ENCODE measurements at regions not wholly inside any gene's neighbourhood (a gene's known extent, or its start where the extent isn't known, plus 50 kb on each side); places are given as distances from the start of the nearest gene placed in this dataset.

DNA sequence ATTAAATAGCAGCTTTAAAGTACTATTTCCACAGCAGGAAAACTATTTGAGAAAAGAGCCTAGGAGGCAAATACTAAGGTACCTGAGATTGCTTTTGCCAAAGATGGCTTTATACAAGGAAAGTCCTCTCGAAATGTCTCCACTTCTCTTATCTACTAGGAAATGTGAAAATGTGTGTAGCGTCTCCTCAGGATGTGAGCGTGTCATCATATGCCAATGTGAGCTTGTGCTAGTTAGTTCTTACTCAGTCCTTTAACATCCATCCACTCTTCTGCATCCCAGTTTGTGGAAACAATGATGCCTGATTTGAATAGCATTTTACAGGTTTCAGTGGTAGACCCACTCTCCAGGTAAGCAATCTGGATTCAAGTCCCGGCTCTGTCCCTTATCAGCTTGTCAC, 421.0 kb downstream of the DYNC2H1 start:
- DNase-seq (ENCODE audit: low spot score): no peak

DNA sequence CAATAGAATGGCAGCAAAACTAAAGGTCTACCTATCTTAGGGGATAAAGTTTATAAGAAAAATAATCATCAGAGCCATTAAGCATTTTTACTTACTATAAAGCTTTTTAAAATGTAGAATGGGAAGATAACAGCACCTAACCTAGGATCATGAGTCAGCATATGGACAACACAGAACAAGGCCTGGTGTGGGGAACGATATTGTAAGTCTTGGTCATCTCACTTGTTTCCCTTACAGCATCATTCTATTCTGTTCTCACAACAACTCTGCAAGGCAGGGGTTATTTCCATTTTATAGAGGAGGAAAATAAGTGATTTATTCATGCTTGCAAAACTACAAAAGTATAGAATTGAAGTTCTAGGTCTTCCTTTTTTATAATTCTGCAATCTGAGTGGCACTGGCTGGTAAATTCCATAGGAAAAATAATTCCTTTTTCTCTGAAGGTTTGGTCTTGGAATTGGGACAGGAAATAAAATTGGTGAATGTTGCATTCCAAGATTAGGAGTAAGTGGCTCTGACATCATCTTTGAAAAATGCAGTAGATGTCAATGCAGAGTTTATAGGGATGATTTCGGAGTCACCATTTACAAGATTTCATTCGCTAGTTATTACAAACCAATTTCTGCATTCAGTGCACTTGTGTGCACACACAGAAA, 423.0 kb downstream of the DYNC2H1 start:
- no peak for DNase-seq (ENCODE audit: low spot score)

DNA sequence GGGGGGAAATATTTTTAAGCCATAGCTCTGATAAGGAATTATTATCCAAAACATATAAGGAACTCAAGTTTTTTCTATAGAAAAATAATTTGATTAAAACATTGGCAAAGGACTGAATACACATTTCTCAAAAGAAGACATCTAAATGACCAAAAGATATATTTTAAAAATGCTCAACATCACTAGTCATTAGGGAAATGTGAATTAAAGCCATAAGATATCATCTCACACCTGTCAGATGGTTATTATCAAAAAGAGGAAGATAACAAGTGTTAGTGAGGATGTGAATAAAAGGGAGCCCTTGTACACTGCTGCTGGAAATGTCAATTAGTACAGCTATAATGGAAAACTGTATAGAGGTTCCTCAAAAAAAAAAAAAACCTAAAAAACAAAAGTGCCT, 425.0 kb downstream of the DYNC2H1 start:
- no peak for DNase-seq (ENCODE audit: low spot score)

DNA sequence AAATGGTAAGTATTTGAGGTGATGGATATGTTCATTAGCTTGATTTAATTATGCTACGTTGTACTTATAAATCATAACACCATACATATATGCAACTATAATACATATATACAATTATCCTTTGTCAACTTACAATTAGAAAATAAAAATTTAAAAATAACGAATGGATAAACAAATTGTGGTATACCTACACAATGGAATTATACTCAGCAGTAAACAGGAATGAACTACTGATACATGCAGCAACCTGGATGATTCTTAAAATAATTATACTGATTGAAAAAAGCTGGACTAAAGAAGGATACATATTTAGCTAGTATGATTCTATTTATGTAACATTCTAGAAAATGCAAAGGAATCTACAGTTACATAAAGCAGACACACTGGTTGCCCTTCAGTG, 425.7 kb downstream of the DYNC2H1 start:
- no peak for DNase-seq (ENCODE audit: low spot score)

DNA sequence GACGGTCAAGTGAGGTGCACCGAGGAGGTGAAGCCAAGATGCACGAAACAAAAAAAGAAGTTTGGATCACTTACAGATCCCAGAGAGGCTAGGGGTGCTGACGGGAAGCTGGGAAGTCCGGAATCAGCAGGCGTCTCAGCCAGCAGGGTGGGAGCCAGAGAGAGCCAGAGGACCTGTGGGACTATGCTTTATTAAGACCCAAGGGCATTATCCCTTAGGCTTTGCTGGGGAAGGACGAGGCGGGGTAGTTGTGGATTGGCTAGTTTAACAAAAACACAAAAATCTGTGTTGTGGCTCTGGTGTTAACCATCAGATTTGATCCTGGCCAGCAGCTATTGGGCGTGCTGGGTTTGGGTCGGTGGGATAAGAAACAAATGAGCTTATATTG, 427.1 kb downstream of the DYNC2H1 start:
- no peak for DNase-seq (ENCODE audit: low spot score)

DNA sequence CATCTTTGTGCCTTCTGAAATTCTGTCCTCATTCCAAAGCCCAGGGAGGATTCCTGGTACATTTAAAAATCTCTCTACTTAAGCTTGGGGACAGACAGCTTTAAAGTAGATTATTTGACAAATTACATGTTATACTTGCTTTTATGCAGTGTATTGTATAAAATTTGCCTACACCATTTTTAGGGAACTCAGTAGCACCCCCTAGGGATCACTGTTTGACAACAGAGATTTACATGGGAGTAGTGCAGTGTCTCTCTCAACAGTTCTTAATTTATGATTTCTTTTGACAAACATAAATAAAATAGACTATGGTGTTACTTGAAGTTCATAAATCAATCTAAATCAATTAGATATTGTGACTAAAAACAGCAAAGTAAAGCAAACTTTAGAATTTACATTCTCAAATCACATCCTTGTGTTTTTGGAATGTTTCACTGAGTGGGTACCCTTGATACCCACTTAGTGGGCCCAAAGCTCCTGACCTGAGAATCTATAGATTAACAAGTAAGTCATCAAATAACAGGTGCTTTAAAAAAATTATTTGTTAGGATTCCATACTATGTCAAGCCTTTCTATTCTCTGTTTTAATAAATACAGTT, 428.8 kb downstream of the DYNC2H1 start:
- peak; percentile 4 for DNase-seq (ENCODE audit: low spot score)

DNA sequence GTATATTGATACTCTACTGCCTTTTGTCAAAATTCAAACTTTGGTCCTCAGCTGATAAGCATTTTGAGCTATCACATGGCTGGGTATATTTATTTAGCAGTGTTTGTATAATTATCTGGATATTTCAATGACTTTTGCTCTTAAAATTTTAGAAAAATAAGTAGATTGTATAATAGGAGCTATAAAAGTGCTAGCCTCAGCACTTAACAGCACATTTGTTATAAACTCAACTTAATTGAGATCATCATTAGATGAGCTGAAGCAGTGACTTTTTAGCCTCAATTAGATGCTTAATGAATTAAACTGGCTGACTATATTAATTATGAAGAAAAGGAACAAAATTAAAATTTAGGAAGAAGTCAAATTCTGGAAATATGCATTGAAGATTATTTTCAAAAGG, 429.9 kb downstream of the DYNC2H1 start:
- DNase-seq (ENCODE audit: low spot score): no peak

DNA sequence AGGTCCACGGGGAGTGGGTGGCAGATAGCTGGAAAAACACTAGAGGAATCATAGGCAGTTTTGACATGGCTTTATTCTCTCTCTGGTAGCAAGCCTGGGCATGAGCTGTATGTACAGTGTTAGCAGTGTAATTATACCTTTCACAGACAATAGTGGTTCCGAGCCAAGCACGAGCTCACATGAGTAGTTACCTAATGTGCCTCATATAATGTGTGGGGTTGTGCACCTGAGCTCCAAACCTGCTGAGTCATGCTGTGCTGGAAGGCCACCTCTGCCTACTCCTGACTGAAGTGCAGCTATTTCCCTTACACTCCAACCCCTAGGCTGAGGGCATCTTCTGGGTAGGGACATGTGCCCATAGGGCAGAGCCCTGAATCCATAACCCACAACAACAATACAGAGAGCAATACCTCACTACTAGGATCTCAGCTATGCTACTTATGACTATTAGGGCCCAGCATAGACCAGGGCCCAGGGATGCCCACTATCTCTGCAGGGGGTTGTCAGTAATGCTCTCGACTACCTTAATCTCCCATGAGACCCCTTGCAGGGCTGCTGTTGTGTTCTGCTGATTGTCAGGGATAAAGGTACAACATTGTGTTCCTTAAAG, 432.1 kb downstream of the DYNC2H1 start:
- DNase-seq (ENCODE audit: low spot score): no peak

DNA sequence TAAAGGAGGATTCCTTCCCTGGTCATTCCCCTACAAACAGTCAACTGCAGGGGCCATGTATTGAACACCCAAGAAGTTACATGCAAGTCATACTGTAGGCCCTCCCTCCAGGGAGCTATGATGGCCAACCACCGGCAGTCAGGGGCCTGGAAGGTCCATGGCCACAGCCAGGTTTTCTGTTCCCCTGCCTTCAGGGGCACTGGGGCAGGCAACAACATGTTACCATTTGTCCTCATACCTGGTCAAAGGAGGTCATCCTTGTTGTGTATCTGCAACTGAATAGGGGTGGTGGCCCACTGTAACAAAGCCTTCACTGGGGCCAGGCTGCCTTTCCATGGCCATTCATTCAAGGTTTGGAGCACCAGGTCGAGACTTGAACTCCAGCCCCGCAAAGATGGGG, 433.6 kb downstream of the DYNC2H1 start:
- DNase-seq (ENCODE audit: low spot score): no peak

DNA sequence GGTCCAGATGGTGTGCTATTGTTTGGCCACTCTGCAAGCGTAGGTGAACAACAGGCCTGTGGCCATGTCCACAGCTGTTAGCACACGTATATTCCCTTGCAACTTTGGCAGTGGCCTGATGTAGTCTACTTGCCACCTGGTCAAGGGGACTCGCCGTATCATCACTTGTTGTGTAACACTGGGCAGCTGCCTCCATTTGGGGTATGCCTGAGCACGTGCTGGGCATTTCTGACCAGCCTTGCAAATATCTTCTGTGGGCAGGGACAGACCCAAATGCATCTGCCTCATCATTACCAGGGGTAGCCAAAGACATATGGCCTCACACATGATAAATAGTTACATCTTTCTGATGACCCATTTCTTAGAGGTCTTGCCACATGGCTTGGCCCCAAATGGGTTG, 434.2 kb downstream of the DYNC2H1 start:
- no peak for DNase-seq (ENCODE audit: low spot score)

DNA sequence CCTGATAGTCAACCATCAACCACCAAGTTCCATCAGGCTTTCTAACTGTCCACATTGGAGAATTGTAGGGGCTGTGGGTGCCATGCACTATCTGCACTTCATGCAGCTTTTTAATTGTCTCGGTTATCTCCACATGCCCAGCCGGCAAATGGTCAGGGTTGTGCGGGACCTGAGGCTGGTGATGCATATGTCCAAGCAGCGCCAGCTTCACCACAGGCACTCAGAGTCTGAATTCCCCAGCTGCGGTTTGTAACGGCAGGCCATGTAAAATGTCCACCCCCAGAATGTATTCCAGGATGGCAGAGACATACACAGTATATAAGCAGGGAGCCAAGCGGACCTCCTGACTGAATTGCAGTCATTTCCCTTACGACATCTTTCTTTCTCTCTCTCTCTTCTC, 435.6 kb downstream of the DYNC2H1 start:
- no peak for DNase-seq (ENCODE audit: low spot score)

DNA sequence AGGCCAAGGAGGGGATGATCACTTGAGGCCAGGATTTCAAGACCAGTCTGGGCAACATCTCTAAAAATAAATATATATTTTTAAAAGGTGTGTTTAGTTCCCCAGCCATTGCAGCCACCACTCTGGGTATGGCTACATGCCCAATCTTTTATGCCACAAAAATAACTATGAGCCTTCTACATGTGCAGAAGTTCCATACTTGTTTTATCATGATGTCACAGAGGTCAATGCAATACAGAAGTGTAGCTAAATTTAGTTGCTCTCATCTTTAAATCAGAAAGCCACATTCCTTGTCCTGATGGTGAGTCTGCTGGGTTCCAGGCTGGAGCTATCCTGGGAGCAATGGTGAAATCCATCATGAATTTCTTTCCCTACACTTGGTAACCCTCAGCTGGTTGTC, 436.3 kb downstream of the DYNC2H1 start:
- DNase-seq (ENCODE audit: low spot score): no peak

DNA sequence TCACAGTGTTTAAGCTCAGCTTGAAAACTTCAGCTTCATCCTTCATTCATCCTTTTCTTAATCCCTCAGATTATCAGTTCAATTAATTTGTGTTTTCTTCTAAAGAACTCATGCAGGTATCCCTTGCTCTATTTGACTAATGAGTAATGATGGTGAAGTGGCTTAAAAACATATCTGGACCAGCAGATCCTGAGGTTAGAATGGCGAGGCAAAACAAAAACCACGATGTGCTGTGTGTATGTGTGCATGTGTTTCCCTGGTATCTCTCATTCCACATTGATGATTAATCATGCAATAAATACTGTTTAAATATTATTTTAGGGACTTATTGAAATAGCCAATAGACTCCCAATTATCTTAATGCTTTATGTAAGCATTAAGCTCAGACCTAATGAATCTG, 437.0 kb downstream of the DYNC2H1 start:
- no peak for DNase-seq (ENCODE audit: low spot score)

DNA sequence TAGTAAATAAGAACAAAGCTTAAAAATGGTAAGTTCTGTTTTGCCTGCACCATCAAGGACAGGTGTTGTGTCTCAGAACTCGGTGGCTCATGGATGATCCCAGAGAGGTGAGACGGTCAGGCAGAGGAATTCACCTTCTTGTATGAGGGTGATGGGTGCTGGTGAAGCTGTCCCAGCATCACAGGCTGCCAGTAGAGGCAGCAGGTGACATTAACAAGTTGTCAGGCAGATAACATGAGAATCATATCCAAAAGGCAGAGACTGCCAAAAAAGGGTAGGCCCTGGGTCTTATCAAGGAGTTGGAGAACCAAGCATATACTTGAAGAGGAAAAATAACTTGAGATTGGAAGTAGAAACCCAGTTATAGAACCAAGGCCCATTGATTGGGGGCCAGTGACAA, 437.8 kb downstream of the DYNC2H1 start:
- DNase-seq (ENCODE audit: low spot score): no peak

DNA sequence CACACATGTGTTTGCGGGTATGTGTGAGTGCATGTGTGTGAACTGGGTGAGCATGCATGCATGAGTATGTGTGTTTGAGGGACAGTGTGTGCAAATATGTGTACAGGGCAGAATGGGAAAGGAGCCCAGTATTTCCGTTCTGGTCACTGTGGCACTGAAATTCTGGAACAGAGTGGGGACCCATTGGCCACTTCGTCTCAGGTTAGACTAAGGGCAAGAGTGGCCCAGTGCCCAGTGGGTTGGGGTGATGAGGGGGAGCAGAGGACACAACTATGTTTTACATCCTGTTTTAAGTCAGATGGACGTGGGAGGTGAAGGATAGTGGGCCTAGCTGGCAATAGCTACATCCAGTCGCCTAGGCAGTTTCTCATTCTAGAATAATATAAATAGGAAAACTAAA, 438.5 kb downstream of the DYNC2H1 start:
- DNase-seq (ENCODE audit: low spot score): no peak

DNA sequence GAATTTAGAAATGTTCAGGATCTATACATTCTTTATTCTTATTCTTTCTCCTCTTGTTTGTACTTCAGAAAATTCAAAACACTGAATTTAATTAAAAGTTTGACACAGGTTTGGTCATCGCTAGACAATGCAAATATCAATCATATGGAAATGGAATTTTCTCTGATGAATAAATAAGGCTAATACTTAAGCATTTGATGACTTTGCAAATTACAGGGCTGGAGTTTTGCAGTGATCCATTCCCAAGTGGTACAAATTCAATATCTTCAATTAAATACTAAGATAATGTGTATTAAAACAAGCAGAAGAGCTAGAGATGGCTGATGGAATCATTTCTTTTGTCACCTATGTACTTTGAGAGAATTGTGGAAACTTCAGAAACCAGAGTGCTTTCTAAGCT, 439.6 kb downstream of the DYNC2H1 start:
- no peak for DNase-seq (ENCODE audit: low spot score)

DNA sequence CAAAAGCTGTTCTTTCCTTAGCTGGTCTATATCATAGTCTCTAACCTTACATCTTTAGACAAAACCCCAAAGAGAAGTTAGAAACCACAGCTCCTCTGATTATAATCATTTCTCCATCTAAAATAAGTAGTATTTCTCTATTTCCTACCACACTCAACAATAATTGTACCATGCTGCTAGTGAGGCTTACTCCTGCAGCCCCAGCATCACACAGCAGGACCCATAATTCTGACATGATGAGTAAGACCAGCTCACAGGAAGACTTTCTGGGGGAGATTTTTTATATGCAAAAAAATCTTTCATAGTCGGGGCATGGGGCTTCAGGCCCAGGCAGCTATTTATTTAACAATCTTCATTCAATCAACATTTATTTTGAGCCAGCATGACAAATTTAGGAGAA, 441.6 kb downstream of the DYNC2H1 start:
- DNase-seq (ENCODE audit: low spot score): no peak

DNA sequence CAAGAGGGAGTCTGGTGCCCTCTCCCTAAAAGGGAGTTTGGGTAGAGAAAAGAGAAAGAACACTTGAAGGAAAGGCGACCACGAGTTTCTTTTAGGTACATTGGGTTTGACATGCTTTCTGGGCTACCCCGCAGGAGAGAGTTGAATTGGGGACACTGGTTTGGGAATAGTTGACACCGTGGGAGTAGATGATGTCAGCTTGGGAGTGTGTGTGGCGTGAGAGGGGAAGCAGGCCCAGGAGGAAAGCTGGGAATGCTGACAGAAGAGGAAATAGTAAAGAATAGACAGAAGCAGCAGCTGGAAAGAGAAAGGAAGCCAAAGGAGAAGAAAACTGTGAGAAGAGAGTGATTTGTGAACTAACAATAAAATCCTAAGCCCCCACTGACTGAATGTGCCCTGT, 442.9 kb downstream of the DYNC2H1 start:
- DNase-seq (ENCODE audit: low spot score): no peak

DNA sequence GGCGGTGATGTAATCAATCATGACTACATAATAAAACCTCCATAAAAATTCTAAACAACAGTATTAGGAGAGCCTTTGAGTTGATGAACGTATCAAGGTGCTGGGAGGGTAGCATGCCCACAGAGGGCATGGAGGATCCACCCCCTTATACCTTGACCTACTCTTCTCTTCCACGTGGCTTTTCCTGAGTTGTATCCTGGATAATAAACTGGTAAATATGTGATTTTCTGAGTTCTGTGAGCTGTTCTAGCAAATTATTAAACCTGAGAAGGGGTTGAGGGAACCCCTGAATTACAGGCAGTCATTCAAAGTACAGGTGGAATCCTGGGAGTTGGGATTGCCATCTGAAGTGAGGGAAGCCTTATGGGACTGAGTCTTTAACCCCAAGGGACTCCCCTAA, 446.9 kb downstream of the DYNC2H1 start:
- DNase-seq (ENCODE audit: low spot score): no peak

DNA sequence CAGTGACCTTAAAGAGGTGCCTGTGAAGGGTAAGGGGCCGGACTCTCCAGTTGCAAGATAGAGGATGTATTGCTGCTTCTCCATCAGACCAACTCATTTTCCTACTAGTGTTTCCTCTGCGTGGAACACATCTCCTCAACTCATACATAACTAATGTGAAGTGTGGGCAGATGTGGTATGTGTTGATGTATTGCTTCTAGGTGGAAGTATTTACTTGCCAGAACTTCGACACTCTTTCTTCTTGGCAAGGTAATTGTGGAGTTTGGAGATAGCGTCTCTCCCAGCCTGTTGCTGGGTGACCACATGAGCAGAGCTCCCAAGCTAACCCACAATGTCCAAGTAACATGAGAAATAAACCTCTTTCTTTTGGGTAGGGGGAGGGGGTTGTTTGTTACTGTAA, 456.9 kb downstream of the DYNC2H1 start:
- no peak for DNase-seq (ENCODE audit: low spot score)

DNA sequence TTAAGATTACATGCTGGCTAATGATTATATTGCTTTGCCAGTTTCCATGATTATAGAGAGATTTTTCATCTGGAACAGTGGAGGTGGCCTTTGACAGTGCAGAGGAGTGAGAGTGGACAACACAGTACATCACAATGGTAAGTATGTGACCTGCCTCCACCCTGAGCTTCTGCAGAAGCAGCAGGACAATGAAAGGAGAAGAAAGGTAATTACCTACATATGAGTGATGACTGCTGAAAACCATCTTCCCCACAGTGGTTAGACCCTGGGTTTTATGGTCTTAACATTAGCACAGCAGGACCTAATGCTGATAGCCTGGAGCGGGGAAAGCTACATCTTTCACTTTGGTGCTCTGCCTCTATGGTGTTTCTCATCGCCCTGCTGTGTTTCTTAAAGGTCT, 454.7 kb upstream of the DDI1 start:
- no peak for DNase-seq (ENCODE audit: low spot score)

DNA sequence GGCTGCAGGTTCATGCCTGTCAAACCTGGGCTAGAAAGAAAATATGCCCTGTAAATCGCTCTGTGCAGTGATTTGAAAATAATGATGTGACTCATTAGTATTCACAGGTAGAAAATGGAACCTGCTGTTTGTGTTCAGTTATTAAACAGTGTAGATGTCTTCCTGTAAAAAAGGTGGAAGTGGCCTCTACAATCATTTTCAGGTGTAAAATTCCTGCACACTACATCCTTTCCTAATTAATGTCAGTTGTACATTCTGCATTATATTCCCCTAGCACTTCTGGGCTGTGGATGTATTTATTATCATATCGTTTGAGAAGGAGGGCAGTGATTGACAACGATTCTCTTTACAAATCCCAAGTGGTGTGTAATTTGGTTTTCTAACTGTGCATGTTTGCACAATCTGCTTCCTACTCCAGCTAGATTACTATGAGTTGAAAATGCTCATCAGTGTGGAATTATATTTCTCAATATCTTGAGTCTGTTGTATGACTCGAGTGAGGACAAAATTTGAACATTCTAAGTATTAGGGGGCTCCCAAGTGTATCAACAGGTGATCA, 454.0 kb upstream of the DDI1 start:
- no peak for DNase-seq (ENCODE audit: low spot score)

DNA sequence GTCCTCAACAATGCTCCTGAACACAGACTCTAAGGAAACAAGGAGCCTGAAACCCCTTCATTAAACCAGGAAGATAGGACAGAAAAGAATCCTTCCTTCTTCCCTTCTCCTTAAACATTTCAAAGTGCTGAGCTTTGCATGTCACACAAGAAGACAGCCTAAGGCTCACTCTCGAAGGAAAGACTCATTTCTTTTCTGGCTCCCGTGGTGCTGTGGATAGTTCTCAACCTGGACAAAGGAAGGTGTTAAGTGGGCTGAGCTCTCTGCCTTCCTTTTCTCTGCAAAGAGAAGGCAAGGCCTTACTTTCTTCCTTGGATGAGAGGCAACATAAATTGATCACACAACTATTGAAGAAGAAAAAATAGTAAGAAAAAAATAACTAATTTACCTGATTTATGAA, 452.4 kb upstream of the DDI1 start:
- DNase-seq (ENCODE audit: low spot score): no peak

DNA sequence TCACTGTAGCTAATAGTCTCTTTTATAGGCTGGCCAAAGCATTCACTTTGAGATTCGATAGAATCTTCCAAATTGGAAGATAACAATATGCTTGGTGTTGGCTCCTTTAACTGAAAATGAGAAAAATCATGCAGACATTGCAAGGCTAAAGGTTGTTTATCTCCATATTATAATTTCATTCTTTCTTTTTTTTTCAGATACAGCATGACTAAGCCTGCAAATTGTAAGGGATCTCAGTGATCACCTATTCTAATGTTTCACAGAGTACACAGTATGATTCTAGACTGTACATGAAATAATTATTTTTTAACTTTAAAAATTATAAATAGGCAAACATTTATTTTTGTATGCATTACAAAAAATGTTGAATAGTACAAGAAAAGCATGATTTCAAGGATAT, 451.7 kb upstream of the DDI1 start:
- no peak for DNase-seq (ENCODE audit: low spot score)

Data from HuH-7 (cell line).